GM12878 (cell line): ENCODE measurements at regions not wholly inside any gene's neighbourhood (a gene's known extent, or its start where the extent isn't known, plus 50 kb on each side); places are given as distances from the start of the nearest gene placed in this dataset.

Experiments used
- ATAC-seq: fragments of 200-7000 bp; cut with Tn5 transposase; 3 replicates; pipeline ENCODE4 v1.9.1; 2020; ENCODE audit warnings: mild to moderate bottlenecking, moderate library complexity
- BruUV-seq: library from RNA; stranded (reverse); fragments of 400-500 nt; replicated peaks from 2 replicates; lab custom pipeline; 2021; lab: Mats Ljungman, UMichigan
- CTCF ChIA-PET: fragments of 300-600 bp; sonication (Branson Sonifier 250); formaldehyde crosslinking; extraction: SDS; loops from one replicate; lab custom pipeline; 2021; ENCODE audit warnings: inconsistent platforms; lab: Yijun Ruan, JAX
- POLR2A ChIA-PET: fragments of 350-600 bp; formaldehyde crosslinking; extraction: SDS; loops from one replicate; lab custom pipeline; 2021; ENCODE audit warnings: inconsistent platforms; lab: Charles Lee
- RAD21 ChIA-PET: fragments of 300-600 bp; sonication (Branson Sonifier 250); formaldehyde crosslinking; loops from one replicate; lab custom pipeline; 2023; ENCODE audit warnings: antibody characterized with exemption; ENCODE audit not compliant: unreplicated experiment; lab: Charles Lee
- SMC1A ChIA-PET: fragments of 300-600 bp; sonication (Branson Sonifier 250); formaldehyde crosslinking; loops from one replicate; lab custom pipeline; 2023; ENCODE audit not compliant: unreplicated experiment, uncharacterized antibody; lab: Charles Lee
- DNase-seq: peaks from one replicate; pipeline ENCODE4 v3.0.0-alpha.2; 2011; ENCODE audit warnings: low read depth, low spot score
- FAIRE-seq: peaks from 3 replicates; lab custom pipeline; 2011; peaks lifted over from hg19 to GRCh38; lab: Jason Lieb, UNC
- H2AFZ ChIP-seq: 2 replicates; pipeline ENCODE4 v1.6.0; 2011; ENCODE audit warnings: low read depth, low read length, control low read depth; ENCODE audit not compliant: control insufficient read depth
- H3K27ac ChIP-seq: 2 replicates; pipeline ENCODE4 v1.5.1; 2011; ENCODE audit warnings: control low read depth; ENCODE audit not compliant: control insufficient read depth, insufficient read depth
- H3K27me3 ChIP-seq, 2 experiments: replicated peaks in 1 of 2; 2 replicates each; pipeline versions ENCODE4 v1.6.0 to v1.6.1; 2011; ENCODE audit warnings: low read length in 1 of 2; ENCODE audit not compliant: control insufficient read depth in 2 of 2, insufficient read depth in 2 of 2
- H3K36me3 ChIP-seq, 2 experiments: 2 replicates each; pipeline ENCODE4 v1.5.1; 2011; ENCODE audit warnings: low read length in 1 of 2; ENCODE audit not compliant: control insufficient read depth in 2 of 2, insufficient read depth in 2 of 2
- H3K4me1 ChIP-seq: 2 replicates; pipeline ENCODE4 v1.6.1; 2011; ENCODE audit warnings: mild to moderate bottlenecking, low read length, moderate library complexity, mixed read lengths; ENCODE audit not compliant: control insufficient read depth, insufficient read depth
- H3K4me2 ChIP-seq: 2 replicates; pipeline ENCODE4 v1.6.0; 2011; ENCODE audit warnings: control low read depth; ENCODE audit not compliant: control insufficient read depth, insufficient read depth
- H3K4me3 ChIP-seq: fragments of 200-600 bp; sonication (generic); 2 replicates; pipeline ENCODE4 v1.5.1; 2016
- H3K79me2 ChIP-seq: 2 replicates; pipeline ENCODE4 v1.6.0; 2011; ENCODE audit warnings: low read length; ENCODE audit not compliant: control insufficient read depth, insufficient read depth
- H3K9ac ChIP-seq: 2 replicates; pipeline ENCODE4 v1.8.0; 2011; ENCODE audit warnings: low read length, control low read depth, mixed read lengths; ENCODE audit not compliant: control insufficient read depth, insufficient read depth
- H3K9me3 ChIP-seq: replicated peaks from 3 replicates; pipeline ENCODE4 v1.5.1; 2011; ENCODE audit warnings: mild to moderate bottlenecking, low read length; ENCODE audit not compliant: control insufficient read depth, insufficient read depth
- H4K20me1 ChIP-seq: 2 replicates; pipeline ENCODE4 v1.6.0; 2011; ENCODE audit not compliant: control insufficient read depth, insufficient read depth
- BCLAF1 ChIP-seq: fragments of 450-650 bp; IDR thresholded peaks from 2 replicates; pipeline ENCODE4 v1.6.1; 2017; ENCODE audit warnings: antibody characterized with exemption, mild to moderate bottlenecking, moderate library complexity
- BHLHE40 ChIP-seq, 2 experiments: fragments of 450-650 bp in 1 of 2; IDR thresholded peaks; 2 replicates each; pipeline ENCODE4 v1.6.1; 2011 to 2017; ENCODE audit warnings: low read depth in 2 of 2, borderline replicate concordance in 1 of 2, improper control_type of control experiment in 1 of 2, low read length in 1 of 2, mild to moderate bottlenecking in 1 of 2
- ETV6 ChIP-seq, 2 experiments: fragments of 450-650 bp in 1 of 2; IDR thresholded peaks in 1 of 2; conservative IDR thresholded peaks in 1 of 2; 2 replicates each; pipeline ENCODE4 v1.6.1; 2014; ENCODE audit warnings: antibody characterized with exemption in 1 of 2, borderline replicate concordance in 1 of 2, low read depth in 1 of 2, mild to moderate bottlenecking in 1 of 2, moderate library complexity in 1 of 2
- RCOR1 ChIP-seq: conservative IDR thresholded peaks from 2 replicates; pipeline ENCODE4 v1.6.1; 2012; ENCODE audit warnings: low read depth, low read length, improper control_type of control experiment
- SMARCA5 ChIP-seq: fragments of 450-650 bp; IDR thresholded peaks from 2 replicates; pipeline ENCODE4 v1.6.1; 2017; ENCODE audit warnings: mild to moderate bottlenecking
- WGBS: methylation state at CpG from one replicate; pipeline ENCODE4 v1.1.6; 2016; ENCODE audit warnings: low lambda C conversion rate; ENCODE audit not compliant: insufficient replicate concordance, insufficient coverage; ENCODE audit errors: missing lambda C conversion rate; 5-methylcytosine and 5-hydroxymethylcytosine counted together
- in situ Hi-C: fragments of 300-500 bp; cut with MboI; formaldehyde crosslinking; loops from 9 replicates; pipeline ENCODE4 v1.14.3; 2018; ENCODE audit warnings: mixed read lengths
- intact Hi-C: fragments of 100-400 bp; cut with micrococcal nuclease; formaldehyde crosslinking; loops from one replicate; pipeline ENCODE4 v1.14.2; 2022; ENCODE audit not compliant: unreplicated experiment

DNA sequence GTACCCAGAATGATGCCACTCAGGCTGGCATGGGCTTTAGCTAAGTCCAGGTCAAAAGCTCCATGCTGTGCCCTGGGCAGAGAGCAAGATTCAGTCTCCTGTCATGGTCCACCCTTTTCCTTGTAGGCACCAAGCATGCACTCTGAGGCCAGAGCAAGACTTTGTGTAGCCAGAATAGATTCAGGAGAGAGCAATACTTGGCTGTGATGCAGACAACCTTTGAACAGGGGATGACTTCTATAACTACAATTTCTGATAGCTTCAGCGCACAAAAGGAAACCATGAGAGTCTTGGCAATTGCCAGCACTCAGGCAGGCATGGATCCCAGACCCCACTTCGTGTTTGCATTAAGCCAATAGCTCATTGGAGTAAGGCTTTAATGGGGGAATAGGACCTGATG, 510.6 kb downstream of the RAB28 start:
- DNase-seq (no peak), ATAC-seq (no peak)
- RAD21 ChIA-PET: no interaction called here
- H3K4me3 ChIP-seq: no peak overlapping the region
- CTCF ChIA-PET: no interaction called here
- H3K4me2 ChIP-seq: no peak overlapping the region
- WGBS: 6% methylated on average over 2 of the region's 2 CpGs
- in situ Hi-C loops (no loop called here), intact Hi-C loops (no loop called here)
- H3K27ac ChIP-seq: no peak overlapping the region
- no peaks in the 10 kb centered on the region for H3K27me3 ChIP-seq
- BruUV-seq: no TSS peak
- H2AFZ ChIP-seq: no peak overlapping the region
- H4K20me1 ChIP-seq: no peaks in the 10 kb centered on the region
- POLR2A ChIA-PET: no interaction called here
- no peaks in the 10 kb centered on the region for H3K79me2 ChIP-seq
- TF ChIP-seq BCLAF1: no peak
- TF ChIP-seq ETV6 (conservative IDR thresholded peaks at IDR 0.05 in 1 of 2, IDR thresholded peaks at IDR 0.05 in 1 of 2; ENCODE audit: borderline replicate concordance in 1 of 2, low read depth in 1 of 2): no peak
- no peak for TF ChIP-seq BHLHE40 (IDR thresholded peaks at IDR 0.05; ENCODE audit: borderline replicate concordance in 1 of 2, low read depth in 2 of 2, low read length in 1 of 2)
- no peak for TF ChIP-seq SMARCA5
- TF ChIP-seq RCOR1: no peak
- TF ChIP-seq, all 136 proteins: peak for 0
- SMC1A ChIA-PET: no interaction called here
- Histone ChIP-seq H3K4me1 (no peaks in the 10 kb centered on the region), H3K9ac (no peak overlapping the region), H3K36me3 (no peaks in the 10 kb centered on the region), H3K9me3 (no peaks in the 10 kb centered on the region)
- no peak for FAIRE-seq
